Ishikawa (cell line): ENCODE measurements at regions not wholly inside any gene's neighbourhood (a gene's known extent, or its start where the extent isn't known, plus 50 kb on each side); places are given as distances from the start of the nearest gene placed in this dataset.

ENCODE experiments used
- FOXM1 ChIP-seq: IDR thresholded peaks from 2 replicates; pipeline ENCODE4 v1.6.1; 2012; ENCODE audit warnings: low read depth, borderline replicate concordance
- RAD21 ChIP-seq: IDR thresholded peaks from 2 replicates; pipeline ENCODE4 v1.6.1; 2012; ENCODE audit warnings: low read depth

DNA sequence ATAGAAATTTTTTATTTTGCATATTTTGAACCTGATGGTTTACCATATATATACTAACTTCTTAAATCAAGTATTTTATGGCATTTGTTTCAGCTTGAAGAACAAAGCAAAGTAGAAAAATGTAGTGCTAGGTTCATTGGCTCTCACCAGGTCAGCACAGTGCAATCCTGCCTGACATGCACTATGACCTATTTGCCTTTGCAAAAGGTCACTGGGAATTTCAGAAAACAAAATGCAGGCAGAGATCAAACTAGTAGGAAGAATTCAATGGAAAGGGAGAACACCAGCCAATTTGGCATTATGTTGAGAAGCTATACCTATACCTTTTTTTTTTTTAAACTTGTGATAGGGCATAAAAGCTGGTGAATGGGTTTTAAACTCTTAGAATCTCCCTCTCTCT lies 329.8 kb upstream of the SGO1 start:
- TF ChIP-seq FOXM1 (no peak), RAD21 (no peak)
